ENCODE measurements at regions not wholly inside any gene's neighbourhood (a gene's known extent, or its start where the extent isn't known, plus 50 kb on each side); places are given as distances from the start of the nearest gene placed in this dataset.

GRCh38 chr4:107197121-107197520 is 161.0 kb upstream of the DKK2 start:
- ATAC-seq: no peak
- TF ChIP-seq POLR2A (IDR thresholded peaks at IDR 0.05) (no peak), CTCF (IDR thresholded peaks at IDR 0.05 in 4 of 5, conservative IDR thresholded peaks at IDR 0.05 in 1 of 5) (no peak)
- in situ Hi-C loops (cut with MboI; ENCODE audit: low sequenced_read_pairs in 4 of 4) (loop anchor here in 1 of 4 donors (25.0 kb wide), 1 partner anchor 835 kb away; the partner anchor contains the start of gene GIMD1), intact Hi-C loops (cut with DNase I; ENCODE audit: low total_unique reads) (no loop called here)
- DNase-seq: no peak
- H3K4me1 ChIP-seq: no peaks in the 10 kb centered on the region
- H3K4me3 ChIP-seq: no peak overlapping the region
- H3K9me3 ChIP-seq: no peaks in the 10 kb centered on the region
- no peaks in the 10 kb centered on the region for H3K27me3 ChIP-seq
- H3K36me3 ChIP-seq: no peaks in the 10 kb centered on the region
- H3K27ac ChIP-seq: no peak overlapping the region

- H3K4me1 ChIP-seq: no peaks in the 10 kb centered on the region
- no peak for ATAC-seq
- no peaks in the 10 kb centered on the region for H3K27me3 ChIP-seq
- no peak for DNase-seq
- H3K4me3 ChIP-seq: no peak overlapping the region
- H3K27ac ChIP-seq: no peak overlapping the region
- H3K36me3 ChIP-seq: no peaks in the 10 kb centered on the region
- in situ Hi-C loops (cut with MboI; ENCODE audit: low sequenced_read_pairs in 4 of 4) (loop anchor here in 1 of 4 donors (25.0 kb wide), 1 partner anchor 834 kb away; the partner anchor contains the start of gene GIMD1), intact Hi-C loops (cut with DNase I; ENCODE audit: low total_unique reads) (no loop called here)
- H3K9me3 ChIP-seq: no peaks in the 10 kb centered on the region
- TF ChIP-seq CTCF (IDR thresholded peaks at IDR 0.05 in 4 of 5, conservative IDR thresholded peaks at IDR 0.05 in 1 of 5): no peak
- no peak for TF ChIP-seq POLR2A (IDR thresholded peaks at IDR 0.05)
Measured at GRCh38 chr4:107196312-107196711, 160.2 kb upstream of the DKK2 start.

- Histone ChIP-seq H3K36me3 (no peaks in the 10 kb centered on the region), H3K27ac (no peak overlapping the region), H3K4me1 (no peaks in the 10 kb centered on the region), H3K4me3 (no peak overlapping the region), H3K9me3 (no peaks in the 10 kb centered on the region), H3K27me3 (no peaks in the 10 kb centered on the region)
- intact Hi-C loops (cut with DNase I; ENCODE audit: low total_unique reads): no loop called here
- DNase-seq (no peak), ATAC-seq (no peak)
- TF ChIP-seq CTCF (IDR thresholded peaks at IDR 0.05 in 4 of 5, conservative IDR thresholded peaks at IDR 0.05 in 1 of 5) (no peak), POLR2A (IDR thresholded peaks at IDR 0.05) (no peak)
- in situ Hi-C loops (cut with MboI; ENCODE audit: low sequenced_read_pairs in 4 of 4): loop anchor here in 1 of 4 donors (25.0 kb wide), 1 partner anchor 832 kb away; the partner anchor contains the start of gene GIMD1
Measured at GRCh38 chr4:107194005-107194404, 157.9 kb upstream of the DKK2 start.

GRCh38 chr4:107192601-107193000 is 156.5 kb upstream of the DKK2 start:
- ATAC-seq: no peak
- Histone ChIP-seq H3K4me1 (no peaks in the 10 kb centered on the region), H3K4me3 (no peak overlapping the region), H3K9me3 (no peaks in the 10 kb centered on the region), H3K36me3 (no peaks in the 10 kb centered on the region), H3K27me3 (no peaks in the 10 kb centered on the region), H3K27ac (no peak overlapping the region)
- in situ Hi-C loops (cut with MboI; ENCODE audit: low sequenced_read_pairs in 4 of 4): loop anchor here in 1 of 4 donors (25.0 kb wide), 1 partner anchor 830 kb away; the partner anchor contains the start of gene GIMD1
- intact Hi-C loops (cut with DNase I; ENCODE audit: low total_unique reads): no loop called here
- no peak for DNase-seq
- TF ChIP-seq POLR2A (IDR thresholded peaks at IDR 0.05) (no peak), CTCF (IDR thresholded peaks at IDR 0.05 in 4 of 5, conservative IDR thresholded peaks at IDR 0.05 in 1 of 5) (no peak)

- in situ Hi-C loops (cut with MboI; ENCODE audit: low sequenced_read_pairs in 4 of 4): loop anchor here in 3 of 4 donors (10.0 to 25.0 kb wide), 4 partner anchors 92 to 825 kb away; partner anchors contain the start of genes DKK2 (in 1 of the 3) and GIMD1 (in 1 of the 3)
- Histone ChIP-seq H3K4me3 (no peak overlapping the region), H3K36me3 (no peaks in the 10 kb centered on the region), H3K4me1 (no peaks in the 10 kb centered on the region), H3K27ac (no peak overlapping the region), H3K9me3 (no peaks in the 10 kb centered on the region), H3K27me3 (no peaks in the 10 kb centered on the region)
- intact Hi-C loops (cut with DNase I; ENCODE audit: low total_unique reads): loop anchor here (10.0 kb wide), 1 partner anchor 822 kb away; the partner anchor contains the start of gene GIMD1
- ATAC-seq (no peak), DNase-seq (no peak)
- TF ChIP-seq POLR2A (IDR thresholded peaks at IDR 0.05): no peak
- TF ChIP-seq CTCF (IDR thresholded peaks at IDR 0.05 in 4 of 5, conservative IDR thresholded peaks at IDR 0.05 in 1 of 5): no peak
Measured at GRCh38 chr4:107187091-107187490, 151.0 kb upstream of the DKK2 start.

All from gastrocnemius medialis (tissue), 4 donors.